HEK293 (cell line): ENCODE measurements at regions not wholly inside any gene's neighbourhood (a gene's known extent, or its start where the extent isn't known, plus 50 kb on each side); places are given as distances from the start of the nearest gene placed in this dataset.

Experiments used
- CTCF ChIA-PET: fragments of 350-600 bp; formaldehyde crosslinking; extraction: SDS; loops from one replicate; lab custom pipeline; 2021; ENCODE audit warnings: antibody characterized with exemption; lab: Yijun Ruan, JAX
- POLR2A ChIA-PET: fragments of 300-600 bp; formaldehyde crosslinking; extraction: SDS; loops from one replicate; lab custom pipeline; 2020; ENCODE audit warnings: antibody characterized with exemption, inconsistent platforms; lab: Yijun Ruan, JAX
- H3K27ac ChIP-seq: fragments of 200-500 bp; sonication (Bioruptor generic); 2 replicates; pipeline ENCODE4 v1.5.1; 2014; ENCODE audit warnings: low read depth, low read length, control low read depth, inconsistent platforms; ENCODE audit errors: extremely low read depth
- H3K36me3 ChIP-seq, 2 experiments: fragments of 200-500 bp in 1 of 2; sonication (Bioruptor generic) in 1 of 2; 1 replicate in 1 of 2; 2 replicates in 1 of 2; pipeline ENCODE4 v1.5.1; 2014 to 2017; ENCODE audit warnings: inconsistent platforms in 2 of 2, low read length in 2 of 2; ENCODE audit not compliant: control insufficient read depth in 2 of 2, insufficient read depth in 1 of 2
- H3K4me1 ChIP-seq: fragments of 200-500 bp; sonication (Bioruptor generic); 2 replicates; pipeline ENCODE4 v1.5.1; 2014; ENCODE audit warnings: mild to moderate bottlenecking, low read length, inconsistent platforms; ENCODE audit not compliant: control insufficient read depth, insufficient read depth
- H3K4me3 ChIP-seq: 2 replicates; pipeline ENCODE4 v1.5.1; 2011; ENCODE audit warnings: low read depth, mild to moderate bottlenecking, control low read depth, low read length, moderate library complexity
- H3K9me3 ChIP-seq: fragments of 200-500 bp; sonication (Bioruptor generic); 2 replicates; pipeline ENCODE4 v1.5.1; 2014; ENCODE audit warnings: low read depth, low read length, inconsistent platforms; ENCODE audit not compliant: control insufficient read depth, insufficient read depth
- HIC1 ChIP-seq: fragments of 450-650 bp; formaldehyde crosslinking; IDR thresholded peaks from 2 replicates; pipeline ENCODE4 v1.5.1; 2016; ENCODE audit warnings: missing biosample characterization, missing genetic modification characterization
- KLF17 ChIP-seq: fragments of 450-650 bp; formaldehyde crosslinking; IDR thresholded peaks from 2 replicates; pipeline ENCODE4 v1.5.1; 2016; ENCODE audit warnings: missing biosample characterization, missing genetic modification characterization
- KLF7 ChIP-seq: fragments of 450-650 bp; formaldehyde crosslinking; IDR thresholded peaks from 2 replicates; pipeline ENCODE4 v1.5.1; 2016; ENCODE audit warnings: missing biosample characterization, missing genetic modification characterization, borderline replicate concordance
- KLF8 ChIP-seq: fragments of 450-650 bp; formaldehyde crosslinking; IDR thresholded peaks from 2 replicates; pipeline ENCODE4 v1.5.1; 2016; ENCODE audit warnings: missing biosample characterization, missing genetic modification characterization
- MEIS1 ChIP-seq: sonication (generic); formaldehyde crosslinking; IDR thresholded peaks from 2 replicates; pipeline ENCODE4 v1.8.1; 2022; ENCODE audit warnings: missing genetic modification reagents, mild to moderate bottlenecking, borderline replicate concordance
- PRDM6 ChIP-seq: fragments of 450-650 bp; formaldehyde crosslinking; IDR thresholded peaks from 2 replicates; pipeline ENCODE4 v1.5.1; 2017; ENCODE audit warnings: missing biosample characterization, missing genetic modification characterization
- SP3 ChIP-seq: fragments of 450-650 bp; formaldehyde crosslinking; IDR thresholded peaks from 2 replicates; pipeline ENCODE4 v1.5.1; 2016; ENCODE audit warnings: missing biosample characterization, missing genetic modification characterization
- ZBTB1 ChIP-seq: fragments of 450-650 bp; formaldehyde crosslinking; IDR thresholded peaks from 2 replicates; pipeline ENCODE4 v1.5.1; 2016; ENCODE audit warnings: missing biosample characterization, missing genetic modification characterization
- ZBTB48 ChIP-seq: fragments of 450-650 bp; formaldehyde crosslinking; IDR thresholded peaks from 2 replicates; pipeline ENCODE4 v1.5.1; 2016; ENCODE audit warnings: missing biosample characterization, missing genetic modification characterization
- ZFP69B ChIP-seq: fragments of 450-650 bp; formaldehyde crosslinking; IDR thresholded peaks from 2 replicates; pipeline ENCODE4 v1.5.1; 2016; ENCODE audit warnings: missing biosample characterization, missing genetic modification characterization
- ZNF10 ChIP-seq: fragments of 450-650 bp; formaldehyde crosslinking; IDR thresholded peaks from 2 replicates; pipeline ENCODE4 v1.5.1; 2017; ENCODE audit warnings: missing biosample characterization, missing genetic modification characterization
- ZNF138 ChIP-seq: fragments of 450-650 bp; formaldehyde crosslinking; IDR thresholded peaks from 2 replicates; pipeline ENCODE4 v1.5.1; 2016; ENCODE audit warnings: missing biosample characterization, missing genetic modification characterization, borderline replicate concordance
- ZNF140 ChIP-seq: fragments of 450-650 bp; formaldehyde crosslinking; IDR thresholded peaks from 2 replicates; pipeline ENCODE4 v1.5.1; 2016; ENCODE audit warnings: missing biosample characterization, missing genetic modification characterization
- ZNF157 ChIP-seq: fragments of 450-650 bp; formaldehyde crosslinking; IDR thresholded peaks from 2 replicates; pipeline ENCODE4 v1.5.1; 2016; ENCODE audit warnings: missing biosample characterization, missing genetic modification characterization
- ZNF223 ChIP-seq: fragments of 450-650 bp; formaldehyde crosslinking; IDR thresholded peaks from 2 replicates; pipeline ENCODE4 v1.5.1; 2016; ENCODE audit warnings: missing biosample characterization, missing genetic modification characterization
- ZNF239 ChIP-seq: fragments of 450-650 bp; formaldehyde crosslinking; IDR thresholded peaks from 2 replicates; pipeline ENCODE4 v1.5.1; 2016; ENCODE audit warnings: missing biosample characterization, missing genetic modification characterization
- ZNF501 ChIP-seq: fragments of 450-650 bp; formaldehyde crosslinking; IDR thresholded peaks from 2 replicates; pipeline ENCODE4 v1.5.1; 2016; ENCODE audit warnings: missing biosample characterization, missing genetic modification characterization
- ZNF513 ChIP-seq: fragments of 450-650 bp; IDR thresholded peaks from 2 replicates; pipeline ENCODE4 v1.5.1; 2018; ENCODE audit warnings: missing biosample characterization, missing genetic modification characterization
- ZNF514 ChIP-seq: fragments of 450-650 bp; formaldehyde crosslinking; IDR thresholded peaks from 2 replicates; pipeline ENCODE4 v1.5.1; 2016; ENCODE audit warnings: missing biosample characterization, missing genetic modification characterization
- ZNF530 ChIP-seq: fragments of 450-650 bp; formaldehyde crosslinking; IDR thresholded peaks from 2 replicates; pipeline ENCODE4 v1.5.1; 2016; ENCODE audit warnings: low read depth, missing biosample characterization, missing genetic modification characterization
- ZNF585B ChIP-seq: fragments of 450-650 bp; formaldehyde crosslinking; IDR thresholded peaks from 2 replicates; pipeline ENCODE4 v1.5.1; 2016; ENCODE audit warnings: missing biosample characterization, missing genetic modification characterization
- ZNF596 ChIP-seq: fragments of 450-650 bp; IDR thresholded peaks from 2 replicates; pipeline ENCODE4 v1.5.0; 2018; ENCODE audit warnings: missing biosample characterization, mild to moderate bottlenecking, missing genetic modification characterization, moderate library complexity
- ZNF677 ChIP-seq: fragments of 450-650 bp; IDR thresholded peaks from 2 replicates; pipeline ENCODE4 v1.5.0; 2018; ENCODE audit warnings: missing biosample characterization, mild to moderate bottlenecking, missing genetic modification characterization, moderate library complexity
- ZNF777 ChIP-seq: fragments of 450-650 bp; formaldehyde crosslinking; IDR thresholded peaks from 2 replicates; pipeline ENCODE4 v1.5.1; 2017; ENCODE audit warnings: missing biosample characterization, missing genetic modification characterization, borderline replicate concordance

GRCh38 chr4:32073542-32073941 lies 1353.4 kb downstream of the PCDH7 start (continued):
- no peak for TF ChIP-seq ZNF514 (tag by site-specific recombination)
- no peak for TF ChIP-seq ZNF677 (tag by site-specific recombination)
- no peak for TF ChIP-seq ZNF140 (tag by site-specific recombination)
- no peak for TF ChIP-seq ZNF10 (tag by site-specific recombination)
- TF ChIP-seq ZNF585B (tag by site-specific recombination), result no peak
- no peak for TF ChIP-seq KLF7 (tag by site-specific recombination)
- no peak for TF ChIP-seq ZBTB48
- TF ChIP-seq ZNF223 (tag by site-specific recombination), result no peak
- TF ChIP-seq ZNF596 (tag by site-specific recombination), result no peak
- no peak for TF ChIP-seq ZNF777 (tag by site-specific recombination)
- no peak for TF ChIP-seq ZNF513

GRCh38 chr4:32087211-32087610 lies 1367.0 kb downstream of the PCDH7 start:
- Histone ChIP-seq H3K27ac (no peak overlapping the region), H3K4me3 (no peak overlapping the region), H3K9me3 (no peaks in the 10 kb centered on the region), H3K36me3 (no peaks in the 10 kb centered on the region), H3K4me1 (no peaks in the 10 kb centered on the region)
- CTCF ChIA-PET, result no interaction called here
- POLR2A ChIA-PET, result no interaction called here
- TF ChIP-seq ZNF501 (no peak), KLF8 (tag by site-specific recombination) (no peak), ZNF138 (tag by site-specific recombination) (no peak), MEIS1 (CRISPR knock-in tag) (no peak), ZFP69B (tag by site-specific recombination) (no peak), ZNF530 (tag by site-specific recombination) (no peak), ZNF239 (tag by site-specific recombination) (no peak), KLF17 (no peak), PRDM6 (tag by site-specific recombination) (no peak), SP3 (tag by site-specific recombination) (no peak)

GRCh38 chr4:32094987-32095386 lies 1374.8 kb downstream of the PCDH7 start:
- no peak overlapping the region for H3K27ac ChIP-seq
- CTCF ChIA-PET, result no interaction called here
- TF ChIP-seq ZBTB1, result no peak
- TF ChIP-seq HIC1 (tag by site-specific recombination), result no peak
- TF ChIP-seq ZNF157, result no peak
- TF ChIP-seq KLF7 (tag by site-specific recombination), result no peak
- TF ChIP-seq, all 188 proteins: peak for 0
- no peaks in the 10 kb centered on the region for H3K36me3 ChIP-seq
- H3K9me3 ChIP-seq, result no peaks in the 10 kb centered on the region
- POLR2A ChIA-PET, result no interaction called here
- H3K4me1 ChIP-seq, result no peaks in the 10 kb centered on the region
- no peak overlapping the region for H3K4me3 ChIP-seq
